HL-60 (cell line): ENCODE measurements at regions not wholly inside any gene's neighbourhood (a gene's known extent, or its start where the extent isn't known, plus 50 kb on each side); places are given as distances from the start of the nearest gene placed in this dataset.

Experiments used
- POLR2AphosphoS5 ChIP-seq: IDR thresholded peaks from 2 replicates; pipeline ENCODE4 v1.6.1; 2012; ENCODE audit warnings: low read depth
- TF ChIP-seq, protein P1 (sequence below): IDR thresholded peaks from one replicate; pipeline ENCODE4 v1.5.1; 2011; ENCODE audit warnings: low read length, control low read depth, inconsistent platforms; ENCODE audit not compliant: insufficient read depth

DNA sequence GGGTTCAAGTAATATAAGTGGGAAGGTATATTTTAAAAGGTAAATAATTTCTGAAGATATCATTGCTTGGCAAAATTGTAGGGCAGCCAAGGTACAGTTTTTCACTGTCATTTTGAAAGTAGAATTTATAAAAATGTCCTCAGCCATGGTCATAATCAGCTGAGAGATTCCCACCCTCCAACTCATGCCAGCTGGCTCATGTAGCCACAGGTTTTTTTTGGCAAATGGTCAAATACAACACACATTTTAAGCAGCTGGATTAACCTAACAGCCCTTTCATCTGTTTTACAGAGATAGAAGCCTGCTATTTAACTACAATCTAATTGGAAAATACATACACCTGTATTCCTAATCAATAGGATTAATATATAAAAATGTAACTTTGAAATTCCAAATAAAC is 619.2 kb upstream of the SGCG start:
- TF ChIP-seq, protein P1, sequence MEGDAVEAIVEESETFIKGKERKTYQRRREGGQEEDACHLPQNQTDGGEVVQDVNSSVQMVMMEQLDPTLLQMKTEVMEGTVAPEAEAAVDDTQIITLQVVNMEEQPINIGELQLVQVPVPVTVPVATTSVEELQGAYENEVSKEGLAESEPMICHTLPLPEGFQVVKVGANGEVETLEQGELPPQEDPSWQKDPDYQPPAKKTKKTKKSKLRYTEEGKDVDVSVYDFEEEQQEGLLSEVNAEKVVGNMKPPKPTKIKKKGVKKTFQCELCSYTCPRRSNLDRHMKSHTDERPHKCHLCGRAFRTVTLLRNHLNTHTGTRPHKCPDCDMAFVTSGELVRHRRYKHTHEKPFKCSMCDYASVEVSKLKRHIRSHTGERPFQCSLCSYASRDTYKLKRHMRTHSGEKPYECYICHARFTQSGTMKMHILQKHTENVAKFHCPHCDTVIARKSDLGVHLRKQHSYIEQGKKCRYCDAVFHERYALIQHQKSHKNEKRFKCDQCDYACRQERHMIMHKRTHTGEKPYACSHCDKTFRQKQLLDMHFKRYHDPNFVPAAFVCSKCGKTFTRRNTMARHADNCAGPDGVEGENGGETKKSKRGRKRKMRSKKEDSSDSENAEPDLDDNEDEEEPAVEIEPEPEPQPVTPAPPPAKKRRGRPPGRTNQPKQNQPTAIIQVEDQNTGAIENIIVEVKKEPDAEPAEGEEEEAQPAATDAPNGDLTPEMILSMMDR, result no peak
- TF ChIP-seq POLR2AphosphoS5, result no peak
